GM19351 (cell line): ENCODE measurements at regions not wholly inside any gene's neighbourhood (a gene's known extent, or its start where the extent isn't known, plus 50 kb on each side); places are given as distances from the start of the nearest gene placed in this dataset.

Source experiments
- ATAC-seq: cut with Tn5 transposase; IDR thresholded peaks from one replicate; pipeline ENCODE4 v1.9.1; 2021; ENCODE audit warnings: mild to moderate bottlenecking, moderate library complexity; ENCODE audit not compliant: unreplicated experiment

- no peak for ATAC-seq
These were observed 151.4 kb downstream of the RPS24 start for GRCh38 chr10:78184851-78185692.

GRCh38 chr10:78185693-78186055, 152.0 kb downstream of the RPS24 start:
- no peak for ATAC-seq

GRCh38 chr10:78186572-78186971, 152.9 kb downstream of the RPS24 start:
- no peak for ATAC-seq

DNA sequence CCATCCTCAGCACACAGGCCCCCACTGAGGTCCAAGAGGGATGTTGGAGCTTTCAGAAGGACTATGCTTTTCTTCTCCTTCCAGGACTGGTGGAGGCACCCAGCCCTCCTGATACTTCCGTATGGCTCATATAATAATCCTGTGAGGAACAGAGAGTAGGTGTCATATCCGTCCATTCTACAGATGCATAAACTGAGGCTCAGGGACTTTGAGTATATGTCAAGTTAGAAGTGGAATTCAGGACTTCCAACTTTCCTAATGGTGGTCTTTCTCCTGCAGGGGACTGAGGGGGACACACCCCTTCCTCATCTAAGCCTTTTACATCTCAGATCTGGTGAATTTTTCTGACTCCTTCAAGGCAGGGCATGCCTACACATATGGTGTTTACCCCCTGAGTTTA, 153.7 kb downstream of the RPS24 start:
- no peak for ATAC-seq

DNA sequence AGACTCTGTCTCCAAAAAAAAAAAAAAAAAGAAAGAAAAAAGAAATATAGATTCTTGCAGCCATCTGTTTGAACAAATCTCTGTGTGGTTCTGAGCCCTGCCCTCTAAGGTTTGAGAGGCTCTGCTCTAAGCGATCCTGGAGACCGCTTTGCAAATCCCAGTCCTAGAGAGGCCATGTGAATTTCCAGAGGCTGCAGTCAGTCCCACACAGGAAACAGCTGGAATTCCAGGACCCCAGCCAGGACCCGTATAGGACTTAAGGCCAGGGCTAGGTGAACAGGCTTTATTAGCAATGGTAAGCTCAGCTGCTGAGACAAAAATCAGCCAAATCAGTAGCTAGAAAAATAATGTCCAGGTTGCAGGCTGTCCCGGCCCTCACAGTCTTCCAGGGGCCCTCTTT, 154.8 kb downstream of the RPS24 start:
- ATAC-seq: no peak

GRCh38 chr10:78190051-78190825, 156.6 kb downstream of the RPS24 start:
- ATAC-seq: no peak

DNA sequence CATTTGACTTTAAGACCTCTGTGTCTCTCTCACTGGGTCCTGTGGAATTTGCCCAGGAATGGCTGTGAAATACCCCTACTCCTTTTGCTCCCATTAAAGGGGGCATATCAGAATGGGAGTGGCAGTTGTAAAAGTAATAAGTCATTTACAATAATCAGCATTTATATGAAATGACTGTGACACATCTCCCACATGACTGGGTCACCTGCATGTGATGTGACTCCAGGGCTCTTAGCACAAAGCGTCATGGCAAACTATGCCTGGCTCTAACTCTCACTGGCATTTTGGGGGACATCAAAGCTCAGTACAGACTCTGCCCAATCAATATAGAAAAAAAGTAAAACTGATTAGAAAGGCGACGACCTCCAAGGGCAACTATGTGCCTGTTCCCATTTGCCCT, 157.6 kb downstream of the RPS24 start:
- ATAC-seq: no peak

GRCh38 chr10:78193189-78193588, 159.5 kb downstream of the RPS24 start:
- ATAC-seq: no peak

GRCh38 chr10:78194050-78194449, 160.4 kb downstream of the RPS24 start:
- ATAC-seq: no peak

GRCh38 chr10:78194539-78195402, 161.1 kb downstream of the RPS24 start:
- no peak for ATAC-seq

GRCh38 chr10:78196396-78196795, 162.7 kb downstream of the RPS24 start:
- no peak for ATAC-seq

DNA sequence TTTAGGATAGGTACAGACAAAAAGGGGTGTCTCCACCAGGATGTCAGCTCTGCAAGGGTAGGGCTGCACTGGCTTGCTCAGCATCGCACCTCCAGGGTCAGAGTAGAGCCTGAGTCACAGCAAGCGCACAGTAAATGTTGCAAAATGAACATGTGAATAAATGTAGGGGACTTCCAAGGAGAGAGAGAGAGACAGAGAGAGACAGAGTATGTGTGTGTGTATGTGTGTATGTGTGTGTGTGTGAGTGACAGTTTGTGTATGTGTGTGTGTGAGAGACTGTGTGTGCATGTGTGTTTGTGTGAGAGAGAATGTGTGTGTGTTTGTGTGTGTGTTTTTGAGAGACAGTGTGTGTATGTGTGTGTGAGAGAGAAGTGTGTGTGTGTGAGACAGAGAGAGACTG, 163.3 kb downstream of the RPS24 start:
- ATAC-seq: no peak

GRCh38 chr10:78197628-78198272, 164.1 kb downstream of the RPS24 start:
- ATAC-seq: no peak

DNA sequence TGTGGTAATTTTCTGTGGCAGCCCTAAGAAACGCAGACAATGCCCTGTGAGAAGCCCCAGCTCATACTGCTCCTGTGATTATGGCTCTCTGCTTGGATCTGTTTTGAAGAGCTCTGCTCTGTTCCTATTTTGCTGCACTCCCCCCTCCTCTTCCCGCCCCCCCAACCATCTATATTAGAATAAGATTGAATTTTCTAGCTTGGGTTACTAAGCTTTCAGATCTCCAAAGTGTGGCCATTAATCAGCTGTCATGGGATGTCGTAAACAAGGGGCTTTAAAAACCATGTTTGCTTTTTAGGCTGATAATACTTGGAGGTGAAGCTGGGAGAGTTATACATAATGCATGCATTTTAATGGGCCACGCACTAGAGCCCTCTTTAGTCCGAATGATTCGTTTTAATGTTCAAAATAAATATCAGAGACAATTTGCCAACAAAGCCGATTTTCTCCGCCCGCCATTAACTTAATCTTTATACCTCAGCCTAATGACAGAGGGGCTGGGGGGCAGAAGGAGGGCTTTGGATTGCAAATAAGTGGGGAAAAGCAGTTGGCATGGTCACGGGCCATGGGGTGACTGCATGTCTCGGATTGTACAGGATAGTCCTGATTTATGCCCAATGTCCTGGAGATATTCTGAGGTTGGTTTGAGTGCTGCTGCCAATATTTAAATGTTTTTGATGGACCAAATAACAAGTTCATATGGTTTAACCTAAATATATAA, 165.5 kb downstream of the RPS24 start:
- no peak for ATAC-seq

GRCh38 chr10:78199759-78200158, 166.1 kb downstream of the RPS24 start:
- no peak for ATAC-seq

DNA sequence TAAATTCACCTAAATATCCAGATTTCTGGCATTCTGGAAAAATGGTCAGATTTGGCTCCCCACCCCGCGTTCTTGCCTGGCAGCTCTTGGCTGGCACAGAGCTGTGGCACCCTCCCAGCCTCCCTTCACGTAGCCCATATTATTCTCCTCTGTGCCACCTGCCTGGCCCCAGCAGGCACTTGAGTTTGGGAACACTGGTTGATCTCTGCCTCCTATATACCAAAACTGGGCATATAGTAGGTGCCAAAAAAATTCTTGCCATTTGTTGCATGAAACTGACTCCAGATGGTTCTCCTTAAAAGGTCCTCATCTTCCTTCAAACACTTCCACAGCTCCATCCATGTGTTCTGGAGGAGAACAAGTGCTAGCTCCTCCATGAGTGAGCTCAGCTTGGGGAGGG, 167.0 kb downstream of the RPS24 start:
- no peak for ATAC-seq

- no peak for ATAC-seq
These were observed 168.7 kb downstream of the RPS24 start for GRCh38 chr10:78202386-78202785.

DNA sequence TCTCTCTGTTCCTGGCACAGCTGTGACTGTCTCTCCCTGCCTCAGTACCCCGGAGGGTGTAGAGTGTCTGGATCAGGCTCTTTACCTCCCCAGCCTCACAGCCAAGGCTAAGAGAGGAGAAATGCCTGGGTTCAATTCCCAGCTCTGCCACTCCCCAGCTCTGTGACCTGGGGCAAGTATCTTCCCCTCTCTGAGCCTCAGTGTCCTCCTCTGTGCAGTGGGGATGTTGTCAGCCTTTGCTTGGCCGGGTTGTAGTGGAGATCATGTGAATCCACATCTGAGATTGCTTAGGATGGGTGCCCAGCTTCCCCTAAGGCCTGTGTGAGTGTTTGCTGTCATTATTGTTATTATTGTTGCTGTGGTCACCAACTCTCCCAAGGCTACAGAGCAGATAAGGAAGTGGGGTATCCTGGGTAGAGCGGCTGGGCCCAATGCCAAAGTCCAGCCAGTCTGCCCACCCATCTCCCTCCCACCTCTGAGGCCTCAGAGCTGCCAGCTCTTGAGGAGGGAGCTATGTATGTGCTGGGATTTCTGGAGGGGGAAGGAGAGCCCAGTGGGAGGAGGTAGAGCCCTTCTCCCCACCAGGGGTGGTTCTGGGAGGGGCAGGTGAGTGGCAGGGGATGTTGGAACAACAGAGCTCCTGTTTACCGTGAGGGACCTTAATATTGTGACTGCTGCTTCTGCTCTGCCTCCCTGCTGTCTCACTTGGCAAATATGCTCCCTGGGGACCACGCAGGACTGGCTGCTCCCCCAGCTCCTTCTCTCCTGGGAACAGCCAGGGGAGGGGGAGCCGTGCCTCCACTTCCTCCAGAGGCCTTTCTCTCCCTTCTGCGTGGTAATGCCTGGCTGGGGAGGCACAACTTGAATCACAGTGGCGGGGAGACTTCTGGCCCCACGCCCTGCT, 170.5 kb downstream of the RPS24 start:
- no peak for ATAC-seq

GRCh38 chr10:78205457-78206016, 171.9 kb downstream of the RPS24 start:
- no peak for ATAC-seq
